Sigmoid colon (tissue), 4 donors: ENCODE measurements at regions not wholly inside any gene's neighbourhood (a gene's known extent, or its start where the extent isn't known, plus 50 kb on each side); places are given as distances from the start of the nearest gene placed in this dataset.

Source experiments
- EP300 ChIP-seq, 4 donors: sonication (generic); formaldehyde crosslinking; IDR thresholded peaks; one replicate each; pipeline ENCODE4 v1.6.1; 2017; ENCODE audit warnings: antibody characterized with exemption in 4 of 4
- TF ChIP-seq, protein P1 (sequence below), 4 experiments: fragments of 450-650 bp in 3 of 4; fragments of 200-600 bp in 1 of 4; IDR thresholded peaks; one replicate each; pipeline ENCODE4 v1.5.1; 2016 to 2019; ENCODE audit warnings: antibody characterized with exemption in 4 of 4, mild to moderate bottlenecking in 3 of 4, moderate library complexity in 2 of 4

DNA sequence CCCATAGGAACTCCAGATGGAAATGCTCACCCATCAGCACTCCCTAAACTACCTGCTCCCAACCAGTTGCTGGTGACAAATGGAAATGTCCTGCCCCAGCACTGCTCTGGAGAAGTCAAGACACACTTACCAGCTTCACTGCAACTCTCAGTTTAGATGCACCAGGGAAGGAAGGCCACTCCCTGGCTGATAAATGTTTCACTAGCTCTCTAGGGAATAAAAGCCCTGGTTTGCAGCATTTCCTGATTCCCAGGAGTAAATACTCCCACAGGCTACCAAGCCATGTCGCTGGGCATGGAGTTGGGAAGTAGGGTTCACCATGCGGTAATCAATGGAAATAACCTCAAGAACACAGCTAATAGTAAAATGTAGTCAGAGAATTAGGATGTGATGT is 112.0 kb upstream of the NEO1 start:
- TF ChIP-seq EP300 (IDR thresholded peaks at IDR 0.05) = no peak
- TF ChIP-seq, protein P1, sequence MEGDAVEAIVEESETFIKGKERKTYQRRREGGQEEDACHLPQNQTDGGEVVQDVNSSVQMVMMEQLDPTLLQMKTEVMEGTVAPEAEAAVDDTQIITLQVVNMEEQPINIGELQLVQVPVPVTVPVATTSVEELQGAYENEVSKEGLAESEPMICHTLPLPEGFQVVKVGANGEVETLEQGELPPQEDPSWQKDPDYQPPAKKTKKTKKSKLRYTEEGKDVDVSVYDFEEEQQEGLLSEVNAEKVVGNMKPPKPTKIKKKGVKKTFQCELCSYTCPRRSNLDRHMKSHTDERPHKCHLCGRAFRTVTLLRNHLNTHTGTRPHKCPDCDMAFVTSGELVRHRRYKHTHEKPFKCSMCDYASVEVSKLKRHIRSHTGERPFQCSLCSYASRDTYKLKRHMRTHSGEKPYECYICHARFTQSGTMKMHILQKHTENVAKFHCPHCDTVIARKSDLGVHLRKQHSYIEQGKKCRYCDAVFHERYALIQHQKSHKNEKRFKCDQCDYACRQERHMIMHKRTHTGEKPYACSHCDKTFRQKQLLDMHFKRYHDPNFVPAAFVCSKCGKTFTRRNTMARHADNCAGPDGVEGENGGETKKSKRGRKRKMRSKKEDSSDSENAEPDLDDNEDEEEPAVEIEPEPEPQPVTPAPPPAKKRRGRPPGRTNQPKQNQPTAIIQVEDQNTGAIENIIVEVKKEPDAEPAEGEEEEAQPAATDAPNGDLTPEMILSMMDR (IDR thresholded peaks at IDR 0.05) = no peak
